ENCODE measurements at regions not wholly inside any gene's neighbourhood (a gene's known extent, or its start where the extent isn't known, plus 50 kb on each side); places are given as distances from the start of the nearest gene placed in this dataset.

DNA sequence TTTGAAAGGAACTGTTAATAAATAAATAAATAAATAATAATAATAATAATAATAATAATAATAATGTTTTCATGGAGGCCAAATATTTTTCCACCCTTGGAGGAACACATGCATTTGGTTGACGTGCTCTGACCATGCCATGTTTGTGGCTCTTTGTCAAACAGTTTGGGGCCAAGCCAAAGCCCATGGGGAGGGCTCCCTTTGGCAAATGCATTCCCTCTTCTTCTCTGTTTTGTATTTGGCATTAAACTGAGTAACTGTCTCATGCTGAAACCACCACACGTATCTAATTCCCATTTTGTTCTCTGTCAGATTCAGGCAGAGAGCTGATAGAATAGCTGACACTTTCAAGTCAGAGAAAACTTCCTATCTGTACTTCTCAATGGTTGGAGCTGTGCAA, 68.6 kb upstream of the PAX6 start:
- Histone ChIP-seq H3K36me3 (no peaks in the 10 kb centered on the region), H3K9me3 (no peaks in the 10 kb centered on the region), H3K27me3 (no peaks in the 10 kb centered on the region), H3K4me3 (no peak overlapping the region), H3K27ac (no peak overlapping the region), H3K4me1 (no peaks in the 10 kb centered on the region)
- DNase-seq, result no peak
- TF ChIP-seq POLR2A (IDR thresholded peaks at IDR 0.05), result no peak
- TF ChIP-seq, protein P1, sequence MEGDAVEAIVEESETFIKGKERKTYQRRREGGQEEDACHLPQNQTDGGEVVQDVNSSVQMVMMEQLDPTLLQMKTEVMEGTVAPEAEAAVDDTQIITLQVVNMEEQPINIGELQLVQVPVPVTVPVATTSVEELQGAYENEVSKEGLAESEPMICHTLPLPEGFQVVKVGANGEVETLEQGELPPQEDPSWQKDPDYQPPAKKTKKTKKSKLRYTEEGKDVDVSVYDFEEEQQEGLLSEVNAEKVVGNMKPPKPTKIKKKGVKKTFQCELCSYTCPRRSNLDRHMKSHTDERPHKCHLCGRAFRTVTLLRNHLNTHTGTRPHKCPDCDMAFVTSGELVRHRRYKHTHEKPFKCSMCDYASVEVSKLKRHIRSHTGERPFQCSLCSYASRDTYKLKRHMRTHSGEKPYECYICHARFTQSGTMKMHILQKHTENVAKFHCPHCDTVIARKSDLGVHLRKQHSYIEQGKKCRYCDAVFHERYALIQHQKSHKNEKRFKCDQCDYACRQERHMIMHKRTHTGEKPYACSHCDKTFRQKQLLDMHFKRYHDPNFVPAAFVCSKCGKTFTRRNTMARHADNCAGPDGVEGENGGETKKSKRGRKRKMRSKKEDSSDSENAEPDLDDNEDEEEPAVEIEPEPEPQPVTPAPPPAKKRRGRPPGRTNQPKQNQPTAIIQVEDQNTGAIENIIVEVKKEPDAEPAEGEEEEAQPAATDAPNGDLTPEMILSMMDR (IDR thresholded peaks at IDR 0.05), result no peak

DNA sequence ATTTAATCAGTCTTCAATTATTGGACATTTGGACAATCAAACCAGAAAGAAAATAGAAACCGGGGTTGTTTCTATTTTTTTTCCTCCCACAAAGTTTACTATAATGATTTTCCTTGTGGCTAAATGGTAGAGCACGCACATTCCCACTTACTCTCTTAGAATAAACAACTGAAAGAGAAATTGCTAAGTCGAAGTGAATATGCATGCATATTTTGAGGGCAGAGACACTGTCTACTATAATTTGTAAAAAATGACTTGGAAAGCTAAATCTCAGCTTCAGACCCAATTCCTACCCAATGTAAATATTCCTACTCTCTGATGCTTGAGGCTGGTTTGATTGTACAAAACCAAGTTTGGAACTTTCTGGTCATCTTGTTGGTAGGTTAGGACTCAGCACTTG, 66.7 kb upstream of the PAX6 start:
- Histone ChIP-seq H3K27me3 (no peaks in the 10 kb centered on the region), H3K36me3 (no peaks in the 10 kb centered on the region), H3K9me3 (no peaks in the 10 kb centered on the region), H3K27ac (no peak overlapping the region), H3K4me3 (no peak overlapping the region), H3K4me1 (no peaks in the 10 kb centered on the region)
- TF ChIP-seq, protein P1 (IDR thresholded peaks at IDR 0.05), result no peak
- no peak for DNase-seq

DNA sequence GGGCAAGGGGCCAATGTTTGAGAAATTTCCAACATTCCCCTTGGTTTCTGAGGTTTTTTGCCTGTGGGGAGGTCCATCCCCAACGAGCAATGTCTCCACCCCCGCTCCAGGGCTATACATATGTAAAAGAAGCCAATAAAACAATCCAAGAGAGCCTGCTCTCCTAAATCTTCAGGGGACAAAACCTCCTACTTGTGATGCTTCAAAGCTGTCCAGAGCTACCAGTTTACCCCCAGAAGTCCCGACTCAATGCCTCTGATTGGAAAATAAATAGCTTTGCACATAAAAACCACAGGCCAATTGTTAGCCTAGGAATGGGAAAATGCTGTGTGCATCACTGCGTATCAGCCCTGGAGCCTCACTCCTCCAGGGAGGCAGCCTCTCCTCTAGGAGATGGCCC, 66.0 kb upstream of the PAX6 start:
- no peak overlapping the region for H3K27ac ChIP-seq
- no peaks in the 10 kb centered on the region for H3K36me3 ChIP-seq
- H3K4me1 ChIP-seq, result no peaks in the 10 kb centered on the region
- H3K27me3 ChIP-seq, result no peaks in the 10 kb centered on the region
- no peak for TF ChIP-seq POLR2A (IDR thresholded peaks at IDR 0.05)
- TF ChIP-seq, protein P1 (IDR thresholded peaks at IDR 0.05), result no peak
- no peak for DNase-seq
- H3K4me3 ChIP-seq, result no peak overlapping the region
- H3K9me3 ChIP-seq, result no peaks in the 10 kb centered on the region

DNA sequence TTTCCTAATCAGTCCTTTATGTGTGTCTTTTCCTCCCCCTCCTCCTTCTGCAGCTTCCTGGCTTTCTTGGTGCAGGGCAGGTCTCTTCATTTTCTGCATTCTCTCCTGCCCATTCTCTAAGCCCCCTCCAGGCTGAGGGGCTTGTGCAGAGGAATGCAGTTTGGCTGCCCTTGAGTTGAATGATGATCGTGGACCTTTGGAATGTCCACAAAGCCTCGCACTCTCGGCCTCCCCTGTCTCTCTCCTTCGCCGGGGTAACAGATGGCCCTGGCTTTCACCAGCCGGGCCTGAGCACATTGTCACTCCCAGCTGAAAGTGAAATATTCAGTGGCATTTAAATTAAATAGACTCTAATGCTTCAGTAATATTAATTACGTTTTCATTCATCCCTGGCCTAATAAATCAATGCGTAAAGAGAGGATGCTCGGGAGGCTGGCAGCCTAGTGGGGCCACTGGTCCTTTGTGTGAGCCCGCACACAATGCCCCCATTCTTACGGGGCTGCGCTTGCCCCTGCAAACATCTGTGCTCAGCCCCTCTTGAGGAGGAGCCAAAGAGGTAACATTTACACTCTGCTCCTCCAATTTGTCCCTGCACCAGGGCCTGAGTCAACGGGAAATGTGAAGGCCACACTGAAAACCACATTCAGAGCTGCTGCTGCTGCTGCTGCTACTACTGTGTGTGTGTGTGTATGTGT, 64.9 kb upstream of the PAX6 start:
- Histone ChIP-seq H3K36me3 (no peaks in the 10 kb centered on the region), H3K9me3 (no peaks in the 10 kb centered on the region), H3K4me1 (no peaks in the 10 kb centered on the region), H3K27ac (no peak overlapping the region), H3K4me3 (no peak overlapping the region), H3K27me3 (no peaks in the 10 kb centered on the region)
- no peak for TF ChIP-seq POLR2A (IDR thresholded peaks at IDR 0.05)
- TF ChIP-seq, protein P1 (IDR thresholded peaks at IDR 0.05), result no peak
- DNase-seq, result no peak

DNA sequence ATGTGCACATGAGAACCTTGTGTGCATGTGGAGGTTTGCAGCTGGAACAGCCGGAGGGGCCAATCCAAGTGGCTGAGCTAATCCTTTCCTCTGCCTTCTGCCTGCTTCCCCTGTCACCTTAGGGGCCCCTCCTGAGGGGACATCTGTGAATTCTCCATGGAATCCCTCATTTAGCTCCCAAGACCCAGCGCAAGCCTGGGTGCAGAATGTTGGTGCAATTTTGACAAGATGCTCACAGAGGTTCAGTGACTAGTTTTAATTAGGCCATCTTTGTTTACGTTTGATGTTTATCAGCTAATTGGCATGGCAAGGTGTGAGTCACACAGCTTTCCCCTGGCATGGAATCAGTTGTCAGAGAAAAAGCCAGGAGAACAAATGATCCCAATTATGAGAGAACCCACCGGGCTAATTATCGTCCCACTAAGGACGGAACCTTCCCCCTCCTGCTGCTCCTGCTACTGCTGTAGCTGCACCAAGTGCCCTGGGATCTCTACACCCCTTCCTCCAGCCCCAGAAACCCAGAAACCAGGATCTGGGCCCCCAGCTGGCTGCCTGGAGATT, 63.6 kb upstream of the PAX6 start:
- Histone ChIP-seq H3K27ac (no peak overlapping the region), H3K4me1 (no peaks in the 10 kb centered on the region), H3K36me3 (no peaks in the 10 kb centered on the region), H3K9me3 (no peaks in the 10 kb centered on the region), H3K27me3 (no peaks in the 10 kb centered on the region), H3K4me3 (no peak overlapping the region)
- DNase-seq, result no peak
- TF ChIP-seq POLR2A (IDR thresholded peaks at IDR 0.05), result no peak
- TF ChIP-seq, protein P1 (IDR thresholded peaks at IDR 0.05), result no peak

All from Peyer's patch (tissue), 4 donors.